PC-9 (cell line): ENCODE measurements at regions not wholly inside any gene's neighbourhood (a gene's known extent, or its start where the extent isn't known, plus 50 kb on each side); places are given as distances from the start of the nearest gene placed in this dataset.
A peak's percentile ranks its signal among the peaks of the same experiment; 100 is the strongest.

Experiments
- BruUV-seq: library from RNA; stranded (reverse); fragments of 400-500 nt; replicated peaks from 2 replicates; lab custom pipeline; 2021; lab: Mats Ljungman, UMichigan
- CTCF ChIA-PET: fragments of 300-600 bp; sonication (Branson Sonifier 250); formaldehyde crosslinking; loops from one replicate; lab custom pipeline; 2022; ENCODE audit warnings: antibody characterized with exemption; lab: Charles Lee
- POLR2A ChIA-PET: fragments of 300-600 bp; sonication (Branson Sonifier 250); formaldehyde crosslinking; loops from one replicate; lab custom pipeline; 2022; ENCODE audit warnings: antibody characterized with exemption; ENCODE audit not compliant: unreplicated experiment; lab: Charles Lee
- DNase-seq, 2 experiments: peaks; one replicate each; pipeline versions ENCODE4 v3.0.0 to v3.0.0-alpha.2; 2015 to 2022; ENCODE audit warnings: mixed read lengths in 1 of 2
- H2AFZ ChIP-seq: fragments of 200-600 bp; sonication (generic); 2 replicates; pipeline ENCODE4 v1.8.1; 2017; ENCODE audit warnings: antibody characterized with exemption
- H3F3A ChIP-seq: fragments of 200-600 bp; sonication (generic); 2 replicates; pipeline ENCODE4 v1.8.1; 2017; ENCODE audit warnings: antibody characterized with exemption, mild to moderate bottlenecking, low read depth; ENCODE audit not compliant: insufficient read depth
- H3K27ac ChIP-seq: fragments of 200-600 bp; sonication (generic); 2 replicates; pipeline ENCODE4 v1.6.1; 2016; ENCODE audit warnings: mixed run types
- H3K27me3 ChIP-seq: fragments of 200-600 bp; sonication (generic); 2 replicates; pipeline ENCODE4 v1.6.1; 2016; ENCODE audit warnings: low read depth, mixed run types; ENCODE audit not compliant: insufficient read depth
- H3K36me3 ChIP-seq: fragments of 200-600 bp; sonication (generic); 2 replicates; pipeline ENCODE4 v1.6.1; 2016; ENCODE audit warnings: low read depth, mixed run types
- H3K4me1 ChIP-seq: fragments of 200-600 bp; sonication (generic); replicated peaks from 2 replicates; pipeline ENCODE4 v1.6.1; 2016; ENCODE audit warnings: mixed run types; ENCODE audit not compliant: insufficient read depth
- H3K4me2 ChIP-seq: fragments of 200-600 bp; sonication (generic); 2 replicates; pipeline ENCODE4 v1.6.1; 2017; ENCODE audit warnings: mixed run types
- H3K4me3 ChIP-seq: fragments of 200-600 bp; sonication (generic); 2 replicates; pipeline ENCODE4 v1.6.1; 2016; ENCODE audit warnings: mixed run types
- H3K79me2 ChIP-seq: fragments of 200-600 bp; sonication (generic); 2 replicates; pipeline ENCODE4 v1.6.1; 2017; ENCODE audit warnings: low read depth, mixed run types
- H3K9me2 ChIP-seq: fragments of 200-600 bp; sonication (generic); 2 replicates; pipeline ENCODE4 v1.8.1; 2017; ENCODE audit warnings: mild to moderate bottlenecking; ENCODE audit not compliant: insufficient read depth
- H3K9me3 ChIP-seq: fragments of 200-600 bp; sonication (generic); 2 replicates; pipeline ENCODE4 v1.8.1; 2016; ENCODE audit warnings: low read depth; ENCODE audit not compliant: insufficient read depth
- H4K20me1 ChIP-seq: fragments of 200-600 bp; sonication (generic); 2 replicates; pipeline ENCODE4 v1.8.1; 2017; ENCODE audit not compliant: insufficient read depth
- EZH2 ChIP-seq: fragments of 200-600 bp; sonication (generic); IDR thresholded peaks from 2 replicates; pipeline ENCODE4 v1.8.0; 2017; ENCODE audit warnings: antibody characterized with exemption, low read depth
- intact Hi-C: fragments of 100-400 bp; cut with micrococcal nuclease; formaldehyde crosslinking; loops from one replicate; pipeline ENCODE4 v1.10.0; 2022; ENCODE audit not compliant: unreplicated experiment
- TF ChIP-seq, protein P1 (sequence below): fragments of 200-600 bp; sonication (generic); conservative IDR thresholded peaks from 2 replicates; pipeline ENCODE4 v1.6.1; 2017; ENCODE audit warnings: mixed run types, antibody characterized with exemption, mild to moderate bottlenecking, moderate library complexity

DNA sequence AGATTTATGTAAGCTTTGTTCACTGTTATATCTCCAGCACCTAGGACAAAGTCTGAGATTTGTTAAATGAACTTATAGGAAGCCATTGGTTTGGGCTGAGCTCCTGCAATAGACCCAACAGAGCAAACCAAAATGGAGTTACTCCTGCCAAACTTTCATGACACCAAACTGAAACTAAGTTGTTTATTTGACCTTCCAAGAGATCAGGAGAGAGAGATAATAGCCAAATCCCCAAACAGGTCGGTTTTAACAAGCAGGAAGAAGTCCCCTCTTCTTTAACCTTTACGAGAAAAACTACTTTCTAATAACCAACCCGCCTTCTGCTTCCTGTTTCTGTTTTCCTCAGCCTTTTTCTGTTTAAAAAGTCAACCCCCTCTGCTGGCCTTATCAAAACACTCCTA is 54.9 kb upstream of the ATP12A start:
- TF ChIP-seq EZH2: no peak
- TF ChIP-seq, protein P1, sequence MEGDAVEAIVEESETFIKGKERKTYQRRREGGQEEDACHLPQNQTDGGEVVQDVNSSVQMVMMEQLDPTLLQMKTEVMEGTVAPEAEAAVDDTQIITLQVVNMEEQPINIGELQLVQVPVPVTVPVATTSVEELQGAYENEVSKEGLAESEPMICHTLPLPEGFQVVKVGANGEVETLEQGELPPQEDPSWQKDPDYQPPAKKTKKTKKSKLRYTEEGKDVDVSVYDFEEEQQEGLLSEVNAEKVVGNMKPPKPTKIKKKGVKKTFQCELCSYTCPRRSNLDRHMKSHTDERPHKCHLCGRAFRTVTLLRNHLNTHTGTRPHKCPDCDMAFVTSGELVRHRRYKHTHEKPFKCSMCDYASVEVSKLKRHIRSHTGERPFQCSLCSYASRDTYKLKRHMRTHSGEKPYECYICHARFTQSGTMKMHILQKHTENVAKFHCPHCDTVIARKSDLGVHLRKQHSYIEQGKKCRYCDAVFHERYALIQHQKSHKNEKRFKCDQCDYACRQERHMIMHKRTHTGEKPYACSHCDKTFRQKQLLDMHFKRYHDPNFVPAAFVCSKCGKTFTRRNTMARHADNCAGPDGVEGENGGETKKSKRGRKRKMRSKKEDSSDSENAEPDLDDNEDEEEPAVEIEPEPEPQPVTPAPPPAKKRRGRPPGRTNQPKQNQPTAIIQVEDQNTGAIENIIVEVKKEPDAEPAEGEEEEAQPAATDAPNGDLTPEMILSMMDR: no peak
- Histone ChIP-seq H3K27me3 (no peaks in the 10 kb centered on the region), H2AFZ (no peak overlapping the region), H3K79me2 (no peaks in the 10 kb centered on the region), H3F3A (no peaks in the 10 kb centered on the region), H3K4me1 (peaks cover 1% of the 10 kb centered on the region), H3K4me2 (no peak overlapping the region), H3K36me3 (no peaks in the 10 kb centered on the region), H4K20me1 (no peaks in the 10 kb centered on the region), H3K4me3 (no peak overlapping the region), H3K9me2 (no peaks in the 10 kb centered on the region), H3K9me3 (no peaks in the 10 kb centered on the region), H3K27ac (no peak overlapping the region)
- intact Hi-C loops: loop anchor here (5.0 kb wide), 1 partner anchor 102 kb away; no protein-coding TSS in a partner anchor
- no TSS peak for BruUV-seq
- ChIA-PET POLR2A (no interaction called here), CTCF (no interaction called here)
- no peak for DNase-seq

DNA sequence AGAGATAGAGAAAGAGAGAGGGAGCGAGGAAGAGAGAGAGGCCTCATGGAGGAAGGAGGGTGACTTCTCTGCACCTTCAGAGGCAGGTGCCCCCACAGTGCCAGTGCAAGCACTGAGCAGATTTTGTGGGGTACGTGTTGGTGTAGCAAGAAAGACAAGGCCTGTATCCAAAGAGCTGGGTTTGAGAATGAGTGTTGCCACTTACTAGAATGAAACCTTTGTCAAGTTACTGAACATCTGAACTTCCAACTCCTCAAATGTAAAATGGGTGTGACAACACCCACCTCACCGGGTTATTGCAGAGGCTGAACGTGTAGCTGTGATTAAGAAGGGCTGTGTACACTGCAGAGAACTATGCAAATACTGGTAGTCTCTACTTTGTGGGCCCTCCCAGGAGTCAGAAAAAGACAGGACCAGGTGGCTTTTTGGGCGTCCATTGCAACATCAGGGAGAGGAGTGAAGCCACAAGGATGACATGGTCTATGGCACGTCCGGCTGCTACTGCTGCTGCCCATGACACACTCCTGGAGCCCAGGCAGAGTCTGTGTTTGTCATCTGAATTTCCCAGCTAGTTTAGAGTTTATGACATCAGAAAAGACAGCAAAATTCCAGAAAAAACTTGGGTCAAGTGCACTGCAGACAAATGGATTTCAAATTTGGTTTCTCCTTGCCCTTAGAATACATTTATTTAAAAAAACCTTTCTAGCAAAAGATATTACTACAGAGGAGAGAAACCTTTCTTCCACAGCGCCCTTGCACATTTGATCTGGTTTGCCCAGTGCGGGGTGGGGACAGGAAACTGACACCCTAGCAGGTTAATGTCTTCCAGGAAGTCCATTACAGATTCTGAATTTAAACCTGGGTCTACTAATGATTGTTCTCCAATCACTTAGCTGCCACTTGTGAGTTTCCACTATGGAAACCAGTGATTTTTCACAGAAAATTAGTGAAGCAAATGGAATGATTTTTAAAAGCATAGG is 54.0 kb upstream of the ATP12A start:
- no peak for DNase-seq
- H2AFZ ChIP-seq: no peak overlapping the region
- no peaks in the 10 kb centered on the region for H3F3A ChIP-seq
- CTCF ChIA-PET: interaction anchor here (0.7 to 0.9 kb wide), 2 partner anchors 28 to 52 kb away, joined by 3 read pairs; no protein-coding TSS in a partner anchor
- no peak overlapping the region for H3K27ac ChIP-seq
- H3K4me2 ChIP-seq: no peak overlapping the region
- no peaks in the 10 kb centered on the region for H3K27me3 ChIP-seq
- intact Hi-C loops: loop anchor here (5.0 kb wide), 1 partner anchor 101 kb away; no protein-coding TSS in a partner anchor
- no peaks in the 10 kb centered on the region for H4K20me1 ChIP-seq
- peaks cover 10% of the 10 kb centered on the region for H3K4me1 ChIP-seq
- no peak overlapping the region for H3K4me3 ChIP-seq
- H3K9me3 ChIP-seq: no peaks in the 10 kb centered on the region
- TF ChIP-seq, protein P1: no peak
- TF ChIP-seq EZH2: no peak
- POLR2A ChIA-PET: no interaction called here
- H3K9me2 ChIP-seq: no peaks in the 10 kb centered on the region
- H3K79me2 ChIP-seq: no peaks in the 10 kb centered on the region
- H3K36me3 ChIP-seq: no peaks in the 10 kb centered on the region
- BruUV-seq: no TSS peak

DNA sequence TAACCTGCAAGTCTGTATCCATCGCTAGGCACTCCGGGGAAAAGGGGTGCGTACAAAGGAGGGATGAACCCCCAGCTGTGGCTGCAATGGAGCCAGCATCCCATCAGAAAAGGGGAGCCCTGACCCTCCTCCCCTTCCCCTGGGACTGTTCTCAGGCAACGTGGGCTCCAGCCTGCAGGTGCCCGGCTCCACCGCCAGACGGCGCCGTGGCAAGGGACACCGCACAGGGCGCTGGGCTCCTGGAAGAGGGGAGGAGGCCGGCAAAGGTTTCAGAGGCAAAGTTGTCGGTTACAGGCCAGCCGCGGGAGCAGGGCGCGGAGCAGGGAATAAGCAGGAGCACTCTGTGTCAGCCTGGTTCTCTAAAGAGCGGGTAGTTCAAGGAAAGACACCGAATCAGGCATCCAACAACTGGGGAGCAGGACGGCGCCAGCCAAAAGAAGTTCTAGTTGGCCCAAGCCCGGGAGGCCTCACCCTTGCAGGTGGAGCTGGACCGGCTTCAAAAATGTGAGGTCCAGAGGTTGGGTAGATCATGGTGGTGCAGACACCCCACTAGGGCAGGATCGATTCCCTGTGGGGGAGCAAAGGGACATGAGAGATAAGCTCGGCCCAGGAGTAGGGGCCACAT is 53.0 kb upstream of the ATP12A start:
- Histone ChIP-seq H3K27me3 (no peaks in the 10 kb centered on the region), H3K79me2 (no peaks in the 10 kb centered on the region), H3F3A (no peaks in the 10 kb centered on the region), H4K20me1 (no peaks in the 10 kb centered on the region), H3K4me3 (no peak overlapping the region), H3K9me2 (no peaks in the 10 kb centered on the region), H3K27ac (no peak overlapping the region), H2AFZ (no peak overlapping the region), H3K4me2 (no peak overlapping the region), H3K4me1 (peaks cover 10% of the 10 kb centered on the region), H3K9me3 (no peaks in the 10 kb centered on the region), H3K36me3 (no peaks in the 10 kb centered on the region)
- TF ChIP-seq EZH2: no peak
- TF ChIP-seq, protein P1: peak; percentile 71
- ChIA-PET POLR2A (interaction anchor here (0.5 kb wide), 1 partner anchor 619 kb away, joined by 3 read pairs; no protein-coding TSS in a partner anchor), CTCF (interaction anchor here (0.6 to 0.9 kb wide), 2 partner anchors 27 to 112 kb away, joined by 3 read pairs; no protein-coding TSS in a partner anchor)
- BruUV-seq: no TSS peak
- peak in 1 of 2 experiments; percentile 45 for DNase-seq
- intact Hi-C loops: loop anchor here (1.0 to 5.0 kb wide), 2 partner anchors 44 to 100 kb away; no protein-coding TSS in a partner anchor
